ENCODE measurements at regions not wholly inside any gene's neighbourhood (a gene's known extent, or its start where the extent isn't known, plus 50 kb on each side); places are given as distances from the start of the nearest gene placed in this dataset.

GRCh38 chr14:29354486-29354885 lies 573.2 kb downstream of the PRKD1 start:
- Mint-ChIP-seq H3K9me3 (peaks cover 6 to 10% of the 10 kb centered on the region in 2 donors), H3K27me3 (ENCODE audit: low read depth) (no peaks in the 10 kb centered on the region), H3K4me3 (no peak overlapping the region), H3K4me1 (ENCODE audit: low read depth) (no peaks in the 10 kb centered on the region), H3K36me3 (ENCODE audit: insufficient read depth in 2 of 2) (no peaks in the 10 kb centered on the region), H3K27ac (no peak overlapping the region)
- no peak for DNase-seq
- ATAC-seq (replicated peaks in 1 of 2), result no peak

- no peak for DNase-seq
- Mint-ChIP-seq H3K4me3 (no peak overlapping the region), H3K4me1 (ENCODE audit: low read depth) (no peaks in the 10 kb centered on the region), H3K27ac (no peak overlapping the region), H3K9me3 (peaks cover 5 to 10% of the 10 kb centered on the region in 2 donors), H3K27me3 (ENCODE audit: low read depth) (no peaks in the 10 kb centered on the region), H3K36me3 (ENCODE audit: insufficient read depth in 2 of 2) (no peaks in the 10 kb centered on the region)
- ATAC-seq (replicated peaks in 1 of 2), result no peak
Observed at GRCh38 chr14:29355331-29355730, 572.3 kb downstream of the PRKD1 start.

- Mint-ChIP-seq H3K27ac (no peak overlapping the region), H3K9me3 (peaks cover 4 to 10% of the 10 kb centered on the region in 2 donors), H3K36me3 (ENCODE audit: insufficient read depth in 2 of 2) (no peaks in the 10 kb centered on the region), H3K4me3 (no peak overlapping the region), H3K4me1 (ENCODE audit: low read depth) (no peaks in the 10 kb centered on the region), H3K27me3 (ENCODE audit: low read depth) (no peaks in the 10 kb centered on the region)
- ATAC-seq (replicated peaks in 1 of 2) (no peak), DNase-seq (no peak)
Observed at GRCh38 chr14:29355846-29356245, 571.8 kb downstream of the PRKD1 start.

GRCh38 chr14:29360656-29361055 lies 567.0 kb downstream of the PRKD1 start:
- Mint-ChIP-seq H3K4me3 (no peak overlapping the region), H3K4me1 (ENCODE audit: low read depth) (no peaks in the 10 kb centered on the region), H3K9me3 (peaks cover 9% of the 10 kb centered on the region in 2 donors), H3K27me3 (ENCODE audit: low read depth) (no peaks in the 10 kb centered on the region), H3K27ac (no peak overlapping the region), H3K36me3 (ENCODE audit: insufficient read depth in 2 of 2) (peaks cover 0 to 2% of the 10 kb centered on the region in 2 donors)
- DNase-seq (no peak), ATAC-seq (replicated peaks in 1 of 2) (no peak)

- Mint-ChIP-seq H3K4me3 (no peak overlapping the region), H3K27me3 (ENCODE audit: low read depth) (no peaks in the 10 kb centered on the region), H3K27ac (no peak overlapping the region), H3K4me1 (ENCODE audit: low read depth) (no peaks in the 10 kb centered on the region), H3K36me3 (ENCODE audit: insufficient read depth in 2 of 2) (peaks cover 0 to 2% of the 10 kb centered on the region in 2 donors), H3K9me3 (peaks cover 2% of the 10 kb centered on the region in 2 donors)
- DNase-seq, result no peak
- no peak for ATAC-seq (replicated peaks in 1 of 2)
Observed at GRCh38 chr14:29370024-29370423, 557.6 kb downstream of the PRKD1 start.

- Mint-ChIP-seq H3K36me3 (ENCODE audit: insufficient read depth in 2 of 2) (no peaks in the 10 kb centered on the region), H3K27ac (no peak overlapping the region), H3K27me3 (ENCODE audit: low read depth) (no peaks in the 10 kb centered on the region), H3K4me1 (ENCODE audit: low read depth) (no peaks in the 10 kb centered on the region), H3K4me3 (no peak overlapping the region), H3K9me3 (peaks cover 0 to 10% of the 10 kb centered on the region in 2 donors)
- ATAC-seq (replicated peaks in 1 of 2), result no peak
- DNase-seq, result no peak
Observed at GRCh38 chr14:29376237-29376636, 551.4 kb downstream of the PRKD1 start.

- Mint-ChIP-seq H3K36me3 (ENCODE audit: insufficient read depth in 2 of 2) (no peaks in the 10 kb centered on the region), H3K27me3 (ENCODE audit: low read depth) (no peaks in the 10 kb centered on the region), H3K4me1 (ENCODE audit: low read depth) (no peaks in the 10 kb centered on the region), H3K9me3 (peaks cover 0 to 6% of the 10 kb centered on the region in 2 donors), H3K27ac (no peak overlapping the region), H3K4me3 (no peak overlapping the region)
- ATAC-seq (replicated peaks in 1 of 2), result no peak
- no peak for DNase-seq
Observed at GRCh38 chr14:29380826-29381225, 546.8 kb downstream of the PRKD1 start.

- no peaks in the 10 kb centered on the region for H3K27me3 Mint-ChIP-seq (ENCODE audit: low read depth)
- H3K4me1 Mint-ChIP-seq (ENCODE audit: low read depth), result no peaks in the 10 kb centered on the region
- ATAC-seq (replicated peaks in 1 of 2) (no peak), DNase-seq (no peak)
- H3K4me3 Mint-ChIP-seq, result no peak overlapping the region
- peaks cover 0 to 2% of the 10 kb centered on the region in 2 donors for H3K9me3 Mint-ChIP-seq
- no peaks in the 10 kb centered on the region for H3K36me3 Mint-ChIP-seq (ENCODE audit: insufficient read depth in 2 of 2)
- H3K27ac Mint-ChIP-seq, result no peak overlapping the region
Observed at GRCh38 chr14:29388571-29388970, 539.1 kb downstream of the PRKD1 start.

GRCh38 chr14:29390081-29390832 lies 537.4 kb downstream of the PRKD1 start:
- H3K36me3 Mint-ChIP-seq (ENCODE audit: insufficient read depth in 2 of 2), result no peaks in the 10 kb centered on the region
- no peak overlapping the region for H3K27ac Mint-ChIP-seq
- ATAC-seq (replicated peaks in 1 of 2) (no peak), DNase-seq (no peak)
- H3K27me3 Mint-ChIP-seq (ENCODE audit: low read depth), result no peaks in the 10 kb centered on the region
- H3K4me1 Mint-ChIP-seq (ENCODE audit: low read depth), result no peaks in the 10 kb centered on the region
- H3K9me3 Mint-ChIP-seq, result peaks cover 0 to 2% of the 10 kb centered on the region in 2 donors
- H3K4me3 Mint-ChIP-seq, result no peak overlapping the region

GRCh38 chr14:29391231-29391630 lies 536.4 kb downstream of the PRKD1 start:
- ATAC-seq (replicated peaks in 1 of 2) (no peak), DNase-seq (no peak)
- H3K9me3 Mint-ChIP-seq, result peaks cover 0 to 2% of the 10 kb centered on the region in 2 donors
- no peaks in the 10 kb centered on the region for H3K4me1 Mint-ChIP-seq (ENCODE audit: low read depth)
- H3K36me3 Mint-ChIP-seq (ENCODE audit: insufficient read depth in 2 of 2), result no peaks in the 10 kb centered on the region
- H3K4me3 Mint-ChIP-seq, result no peak overlapping the region
- no peaks in the 10 kb centered on the region for H3K27me3 Mint-ChIP-seq (ENCODE audit: low read depth)
- H3K27ac Mint-ChIP-seq, result no peak overlapping the region

GRCh38 chr14:29391801-29392200 lies 535.8 kb downstream of the PRKD1 start:
- Mint-ChIP-seq H3K4me3 (no peak overlapping the region), H3K27ac (no peak overlapping the region), H3K4me1 (ENCODE audit: low read depth) (no peaks in the 10 kb centered on the region), H3K27me3 (ENCODE audit: low read depth) (no peaks in the 10 kb centered on the region), H3K9me3 (peaks cover 0 to 2% of the 10 kb centered on the region in 2 donors), H3K36me3 (ENCODE audit: insufficient read depth in 2 of 2) (no peaks in the 10 kb centered on the region)
- DNase-seq (no peak), ATAC-seq (replicated peaks in 1 of 2) (no peak)

GRCh38 chr14:29392287-29392686 lies 535.4 kb downstream of the PRKD1 start:
- no peak for ATAC-seq (replicated peaks in 1 of 2)
- Mint-ChIP-seq H3K27me3 (ENCODE audit: low read depth) (no peaks in the 10 kb centered on the region), H3K4me3 (no peak overlapping the region), H3K4me1 (ENCODE audit: low read depth) (no peaks in the 10 kb centered on the region), H3K27ac (no peak overlapping the region), H3K36me3 (ENCODE audit: insufficient read depth in 2 of 2) (no peaks in the 10 kb centered on the region), H3K9me3 (peaks cover 0 to 2% of the 10 kb centered on the region in 2 donors)
- DNase-seq, result no peak

GRCh38 chr14:29403091-29403490 lies 524.6 kb downstream of the PRKD1 start:
- DNase-seq, result no peak
- no peaks in the 10 kb centered on the region for H3K4me1 Mint-ChIP-seq (ENCODE audit: low read depth)
- no peak overlapping the region for H3K27ac Mint-ChIP-seq
- H3K27me3 Mint-ChIP-seq (ENCODE audit: low read depth), result no peaks in the 10 kb centered on the region
- no peak overlapping the region for H3K4me3 Mint-ChIP-seq
- no peak for ATAC-seq (replicated peaks in 1 of 2)
- H3K9me3 Mint-ChIP-seq, result peaks cover 4 to 12% of the 10 kb centered on the region in 2 donors
- peaks cover 0 to 3% of the 10 kb centered on the region in 2 donors for H3K36me3 Mint-ChIP-seq (ENCODE audit: insufficient read depth in 2 of 2)

GRCh38 chr14:29410581-29410980 lies 517.1 kb downstream of the PRKD1 start:
- no peak for ATAC-seq (replicated peaks in 1 of 2)
- Mint-ChIP-seq H3K36me3 (ENCODE audit: insufficient read depth in 2 of 2) (peaks cover 0 to 3% of the 10 kb centered on the region in 2 donors), H3K9me3 (peaks cover 8 to 13% of the 10 kb centered on the region in 2 donors), H3K27ac (no peak overlapping the region), H3K4me3 (no peak overlapping the region), H3K27me3 (ENCODE audit: low read depth) (no peaks in the 10 kb centered on the region), H3K4me1 (ENCODE audit: low read depth) (no peaks in the 10 kb centered on the region)
- DNase-seq, result no peak
